ENCODE measurements at regions not wholly inside any gene's neighbourhood (a gene's known extent, or its start where the extent isn't known, plus 50 kb on each side); places are given as distances from the start of the nearest gene placed in this dataset.

- no peaks in the 10 kb centered on the region for H4K20me1 ChIP-seq (ENCODE audit: insufficient read depth, low read length)
- H3K14ac ChIP-seq (replicated peaks; ENCODE audit: low read depth, low read length), result no peak overlapping the region
- H2BK5ac ChIP-seq (ENCODE audit: low read depth, low read length, poor library complexity, severe bottlenecking), result no peak overlapping the region
- no peak overlapping the region for H3K4ac ChIP-seq (ENCODE audit: low read depth, low read length)
- intact Hi-C loops (cut with micrococcal nuclease), result no loop called here
- ATAC-seq (ENCODE audit: low read depth) (no peak), DNase-seq (no peak)
- H3K79me1 ChIP-seq (ENCODE audit: low read depth in 1 of 2, low read length in 2 of 2), result no peaks in the 10 kb centered on the region
- no peak overlapping the region for H2BK120ac ChIP-seq (ENCODE audit: low read depth, low read length)
- no peak overlapping the region for H2AFZ ChIP-seq (replicated peaks; ENCODE audit: low read length, poor library complexity)
- no peaks in the 10 kb centered on the region for H3K9me1 ChIP-seq (ENCODE audit: insufficient read depth, low read length)
- dilution Hi-C loops (cut with HindIII; ENCODE audit: low sequenced_read_pairs, unreplicated experiment), result no loop called here
- peaks cover 7% of the 10 kb centered on the region for H3K27me3 ChIP-seq (ENCODE audit: control insufficient read depth, insufficient read depth, low read length)
- no peak overlapping the region for H4K91ac ChIP-seq (ENCODE audit: insufficient read depth, low read depth, low read length)
- no peak overlapping the region for H3K4me3 ChIP-seq (ENCODE audit: insufficient read depth, low read depth, low read length)
- H3K4me1 ChIP-seq (ENCODE audit: control insufficient read depth, insufficient read depth, low read length), result no peaks in the 10 kb centered on the region
- in situ Hi-C loops (cut with MboI; ENCODE audit: low sequenced_read_pairs), result no loop called here
- no peak overlapping the region for H3K4me2 ChIP-seq (ENCODE audit: low read depth, low read length)
- H3K9ac ChIP-seq (ENCODE audit: low read depth, low read length), result no peak overlapping the region
- no peak overlapping the region for H3K23ac ChIP-seq (ENCODE audit: low read depth, low read length)
- CTCF ChIA-PET, result no interaction called here
- no peaks in the 10 kb centered on the region for H3K36me3 ChIP-seq (ENCODE audit: control insufficient read depth, insufficient read depth, low read length)
- POLR2A ChIA-PET (ENCODE audit: unreplicated experiment), result no interaction called here
- H4K8ac ChIP-seq (ENCODE audit: low read depth in 2 of 2, low read length in 2 of 2), result no peak overlapping the region
- H4K5ac ChIP-seq (ENCODE audit: low read depth, low read length), result no peak overlapping the region
- no peak overlapping the region for H3K18ac ChIP-seq (ENCODE audit: low read depth, low read length)
- no peak overlapping the region for H2BK20ac ChIP-seq (ENCODE audit: low read depth, low read length)
- no TSS peak for BruUV-seq (replicated peaks)
- H3K9me3 ChIP-seq (ENCODE audit: control insufficient read depth, insufficient read depth, low read length), result no peaks in the 10 kb centered on the region
- H3K56ac ChIP-seq (ENCODE audit: extremely low read depth, insufficient read depth, low read length), result no peak overlapping the region
- H3K27ac ChIP-seq (ENCODE audit: insufficient read depth, low read length), result no peak overlapping the region
- no peak overlapping the region for H2AK9ac ChIP-seq (replicated peaks; ENCODE audit: low read depth, low read length, poor library complexity)
- no peak overlapping the region for H2AK5ac ChIP-seq (ENCODE audit: low read depth, low read length)
- TF ChIP-seq SMC3 (IDR thresholded peaks at IDR 0.05; ENCODE audit: low read depth, low read length), result no peak
- H2BK15ac ChIP-seq (ENCODE audit: low read depth, low read length), result no peak overlapping the region
Observed at GRCh38 chr7:93811198-93811597, 79.4 kb downstream of the TFPI2 start.

Measured in IMR-90 (cell line).